ENCODE measurements at regions not wholly inside any gene's neighbourhood (a gene's known extent, or its start where the extent isn't known, plus 50 kb on each side); places are given as distances from the start of the nearest gene placed in this dataset.

- 68 to 81% methylated on average over 5 of the region's 5 CpGs for WGBS, 2 donors
- Histone ChIP-seq H3K27me3 (ENCODE audit: control insufficient read depth in 3 of 3, insufficient read depth in 3 of 3, low read length in 2 of 3) (no peaks in the 10 kb centered on the region), H3K27ac (ENCODE audit: low read depth in 1 of 2, low read length in 1 of 2) (no peak overlapping the region), H3K9ac (ENCODE audit: insufficient read depth in 1 of 2, low read length in 2 of 2) (no peak overlapping the region), H3K4me1 (ENCODE audit: control insufficient read depth in 5 of 5, insufficient read depth in 5 of 5, low read length in 5 of 5) (no peaks in the 10 kb centered on the region), H3K4me3 (no peak overlapping the region), H3K9me3 (ENCODE audit: control insufficient read depth in 4 of 4, insufficient read depth in 3 of 4, low read length in 3 of 4) (no peaks in the 10 kb centered on the region), H3K36me3 (ENCODE audit: control insufficient read depth in 4 of 4, insufficient read depth in 4 of 4, low read length in 4 of 4) (no peaks in the 10 kb centered on the region)
- no peak for TF ChIP-seq CTCF (IDR thresholded peaks at IDR 0.05; ENCODE audit: control extremely low read depth, extremely low read depth)
- no peak for ATAC-seq (ENCODE audit: insufficient read depth, low FRiP score)
- no peak for DNase-seq
Observed at GRCh38 chr5:152994033-152994680, 496.3 kb upstream of the GRIA1 start.

GRCh38 chr5:152995214-152995725 is 495.2 kb upstream of the GRIA1 start:
- H3K36me3 ChIP-seq (ENCODE audit: control insufficient read depth in 4 of 4, insufficient read depth in 4 of 4, low read length in 4 of 4), result no peaks in the 10 kb centered on the region
- ATAC-seq (ENCODE audit: insufficient read depth, low FRiP score), result no peak
- H3K4me3 ChIP-seq, result no peak overlapping the region
- H3K27me3 ChIP-seq (ENCODE audit: control insufficient read depth in 3 of 3, insufficient read depth in 3 of 3, low read length in 2 of 3), result no peaks in the 10 kb centered on the region
- H3K9ac ChIP-seq (ENCODE audit: insufficient read depth in 1 of 2, low read length in 2 of 2), result no peak overlapping the region
- H3K4me1 ChIP-seq (ENCODE audit: control insufficient read depth in 5 of 5, insufficient read depth in 5 of 5, low read length in 5 of 5), result no peaks in the 10 kb centered on the region
- WGBS, 2 donors, result 58 to 59% methylated on average over 1 of the region's 1 CpG
- H3K9me3 ChIP-seq (ENCODE audit: control insufficient read depth in 4 of 4, insufficient read depth in 3 of 4, low read length in 3 of 4), result no peaks in the 10 kb centered on the region
- no peak for TF ChIP-seq CTCF (IDR thresholded peaks at IDR 0.05; ENCODE audit: control extremely low read depth, extremely low read depth)
- DNase-seq, result no peak
- H3K27ac ChIP-seq (ENCODE audit: low read depth in 1 of 2, low read length in 1 of 2), result no peak overlapping the region

- no peaks in the 10 kb centered on the region for H3K4me1 ChIP-seq (ENCODE audit: control insufficient read depth in 5 of 5, insufficient read depth in 5 of 5, low read length in 5 of 5)
- no peak for ATAC-seq (ENCODE audit: insufficient read depth, low FRiP score)
- WGBS, 2 donors, result 85 to 89% methylated on average over 2 of the region's 2 CpGs
- no peak for DNase-seq
- no peaks in the 10 kb centered on the region for H3K27me3 ChIP-seq (ENCODE audit: control insufficient read depth in 3 of 3, insufficient read depth in 3 of 3, low read length in 2 of 3)
- H3K9me3 ChIP-seq (ENCODE audit: control insufficient read depth in 4 of 4, insufficient read depth in 3 of 4, low read length in 3 of 4), result peaks cover 0 to 12% (median 0%) of the 10 kb centered on the region in 4 donors
- TF ChIP-seq CTCF (IDR thresholded peaks at IDR 0.05; ENCODE audit: control extremely low read depth, extremely low read depth), result no peak
- H3K27ac ChIP-seq (ENCODE audit: low read depth in 1 of 2, low read length in 1 of 2), result no peak overlapping the region
- H3K4me3 ChIP-seq, result no peak overlapping the region
- no peaks in the 10 kb centered on the region for H3K36me3 ChIP-seq (ENCODE audit: control insufficient read depth in 4 of 4, insufficient read depth in 4 of 4, low read length in 4 of 4)
- H3K9ac ChIP-seq (ENCODE audit: insufficient read depth in 1 of 2, low read length in 2 of 2), result no peak overlapping the region
Observed at GRCh38 chr5:153005711-153006110, 484.8 kb upstream of the GRIA1 start.

GRCh38 chr5:153006681-153007080 is 483.8 kb upstream of the GRIA1 start:
- no peak for TF ChIP-seq CTCF (IDR thresholded peaks at IDR 0.05; ENCODE audit: control extremely low read depth, extremely low read depth)
- no peak for DNase-seq

More at GRCh38 chr5:153006681-153007080, 483.8 kb upstream of the GRIA1 start:
- no peak overlapping the region for H3K27ac ChIP-seq (ENCODE audit: low read depth in 1 of 2, low read length in 1 of 2)
- WGBS, 2 donors, result 84 to 85% methylated on average over 3 of the region's 3 CpGs
- no peak for ATAC-seq (ENCODE audit: insufficient read depth, low FRiP score)
- H3K4me3 ChIP-seq, result no peak overlapping the region
- no peaks in the 10 kb centered on the region for H3K4me1 ChIP-seq (ENCODE audit: control insufficient read depth in 5 of 5, insufficient read depth in 5 of 5, low read length in 5 of 5)
- H3K9ac ChIP-seq (ENCODE audit: insufficient read depth in 1 of 2, low read length in 2 of 2), result no peak overlapping the region
- peaks cover 0 to 12% (median 0%) of the 10 kb centered on the region in 4 donors for H3K9me3 ChIP-seq (ENCODE audit: control insufficient read depth in 4 of 4, insufficient read depth in 3 of 4, low read length in 3 of 4)
- no peaks in the 10 kb centered on the region for H3K27me3 ChIP-seq (ENCODE audit: control insufficient read depth in 3 of 3, insufficient read depth in 3 of 3, low read length in 2 of 3)
- H3K36me3 ChIP-seq (ENCODE audit: control insufficient read depth in 4 of 4, insufficient read depth in 4 of 4, low read length in 4 of 4), result no peaks in the 10 kb centered on the region

All from lung (tissue), 11 donors.